ENCODE measurements at regions not wholly inside any gene's neighbourhood (a gene's known extent, or its start where the extent isn't known, plus 50 kb on each side); places are given as distances from the start of the nearest gene placed in this dataset.

DNA sequence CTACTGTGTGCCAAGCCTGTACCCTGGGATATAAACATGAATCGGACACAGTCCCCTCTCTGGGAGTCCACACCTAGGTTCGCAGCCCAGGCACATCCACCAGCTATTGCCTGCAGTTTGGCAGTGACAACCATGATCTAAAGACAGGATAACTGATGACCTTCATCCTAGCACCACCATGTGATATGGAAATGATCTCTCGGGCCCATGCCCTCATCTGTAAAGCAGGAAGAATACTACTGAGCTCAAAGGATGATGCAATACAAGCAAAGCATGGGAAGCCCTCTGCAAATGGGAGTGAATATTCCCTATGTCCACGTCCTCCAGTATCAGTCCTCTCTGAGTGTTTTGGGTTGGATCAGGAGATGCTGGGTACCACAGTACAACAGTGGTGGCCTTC is 80.9 kb upstream of the MSX1 start:
- no peak overlapping the region for H3K4me3 ChIP-seq (ENCODE audit: control insufficient read depth, low read depth, low read length)
- no peak for DNase-seq (ENCODE audit: low read depth)
- TF ChIP-seq, protein P1, sequence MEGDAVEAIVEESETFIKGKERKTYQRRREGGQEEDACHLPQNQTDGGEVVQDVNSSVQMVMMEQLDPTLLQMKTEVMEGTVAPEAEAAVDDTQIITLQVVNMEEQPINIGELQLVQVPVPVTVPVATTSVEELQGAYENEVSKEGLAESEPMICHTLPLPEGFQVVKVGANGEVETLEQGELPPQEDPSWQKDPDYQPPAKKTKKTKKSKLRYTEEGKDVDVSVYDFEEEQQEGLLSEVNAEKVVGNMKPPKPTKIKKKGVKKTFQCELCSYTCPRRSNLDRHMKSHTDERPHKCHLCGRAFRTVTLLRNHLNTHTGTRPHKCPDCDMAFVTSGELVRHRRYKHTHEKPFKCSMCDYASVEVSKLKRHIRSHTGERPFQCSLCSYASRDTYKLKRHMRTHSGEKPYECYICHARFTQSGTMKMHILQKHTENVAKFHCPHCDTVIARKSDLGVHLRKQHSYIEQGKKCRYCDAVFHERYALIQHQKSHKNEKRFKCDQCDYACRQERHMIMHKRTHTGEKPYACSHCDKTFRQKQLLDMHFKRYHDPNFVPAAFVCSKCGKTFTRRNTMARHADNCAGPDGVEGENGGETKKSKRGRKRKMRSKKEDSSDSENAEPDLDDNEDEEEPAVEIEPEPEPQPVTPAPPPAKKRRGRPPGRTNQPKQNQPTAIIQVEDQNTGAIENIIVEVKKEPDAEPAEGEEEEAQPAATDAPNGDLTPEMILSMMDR (conservative IDR thresholded peaks at IDR 0.05; ENCODE audit: control insufficient read depth, insufficient read depth, low read depth, low read length) = no peak

DNA sequence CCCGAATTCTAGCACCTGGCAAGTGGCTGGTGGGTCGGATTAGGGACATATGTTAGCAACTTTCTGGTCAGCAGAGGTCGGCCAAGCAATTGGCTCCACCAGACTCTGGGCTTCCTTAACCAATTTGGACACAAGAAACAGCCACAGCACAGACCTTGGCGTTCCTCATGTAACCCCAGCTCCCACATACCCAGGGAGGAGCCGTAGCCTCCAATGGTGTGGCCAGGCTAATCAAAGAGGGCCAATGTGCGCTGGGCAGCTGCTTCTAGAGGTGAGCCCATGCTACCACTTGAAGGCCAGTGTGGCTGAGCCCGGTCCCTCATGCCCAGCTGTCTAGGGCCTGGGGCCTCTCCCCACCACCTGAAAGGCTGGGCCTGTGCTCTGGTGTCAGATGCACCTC is 82.5 kb upstream of the MSX1 start:
- no peak overlapping the region for H3K4me3 ChIP-seq (ENCODE audit: control insufficient read depth, low read depth, low read length)
- no peak for DNase-seq (ENCODE audit: low read depth)
- TF ChIP-seq, protein P1 (conservative IDR thresholded peaks at IDR 0.05; ENCODE audit: control insufficient read depth, insufficient read depth, low read depth, low read length) = no peak

DNA sequence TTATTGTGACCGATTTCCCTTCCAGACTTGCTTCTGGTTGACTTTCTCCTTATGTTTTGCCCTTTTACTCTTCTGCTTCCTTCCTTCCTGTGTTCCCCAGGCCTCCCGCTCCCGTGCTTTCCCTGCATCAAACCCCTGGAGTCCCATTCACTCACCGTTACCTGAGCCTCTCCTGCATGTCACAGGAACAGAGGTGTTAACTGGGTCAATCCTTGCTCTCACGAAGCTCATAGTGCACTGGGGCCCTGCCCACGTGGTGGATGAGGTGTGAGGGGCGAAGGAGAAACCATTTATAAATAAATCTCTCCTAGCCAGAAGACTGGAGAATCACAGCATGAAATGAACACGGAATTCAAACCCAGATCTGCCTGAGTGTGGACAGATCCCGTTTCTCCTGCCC is 83.1 kb upstream of the MSX1 start:
- TF ChIP-seq, protein P1 (conservative IDR thresholded peaks at IDR 0.05; ENCODE audit: control insufficient read depth, insufficient read depth, low read depth, low read length) = no peak
- no peak for DNase-seq (ENCODE audit: low read depth)
- no peak overlapping the region for H3K4me3 ChIP-seq (ENCODE audit: control insufficient read depth, low read depth, low read length)

DNA sequence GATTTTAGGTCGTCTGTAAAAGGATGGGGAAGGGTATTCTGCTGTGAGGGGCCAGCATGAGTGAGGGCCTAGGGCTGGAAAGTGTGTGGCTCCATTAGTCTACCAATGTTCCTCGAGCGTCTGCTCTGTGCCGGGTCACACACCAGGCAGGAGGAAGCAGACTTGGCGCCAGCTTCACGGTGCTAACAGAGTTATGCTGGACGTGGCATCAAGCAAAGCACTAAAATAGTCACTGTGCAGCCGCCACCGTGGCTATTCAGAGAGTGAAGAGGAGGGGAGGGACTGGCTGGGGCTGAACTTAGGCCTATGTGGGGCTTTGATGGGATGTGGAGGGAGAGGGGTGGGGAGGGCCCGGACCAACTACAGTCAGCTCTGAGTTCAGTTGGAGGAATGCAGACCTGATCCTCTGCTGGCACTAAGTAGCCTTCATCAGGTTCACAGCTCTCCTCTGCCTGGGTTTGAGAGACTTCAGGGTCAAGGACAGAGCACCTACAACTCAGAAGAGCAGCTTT is 83.9 kb upstream of the MSX1 start:
- DNase-seq (ENCODE audit: low read depth) = no peak
- TF ChIP-seq, protein P1 (conservative IDR thresholded peaks at IDR 0.05; ENCODE audit: control insufficient read depth, insufficient read depth, low read depth, low read length) = no peak
- H3K4me3 ChIP-seq (ENCODE audit: control insufficient read depth, low read depth, low read length) = no peak overlapping the region

DNA sequence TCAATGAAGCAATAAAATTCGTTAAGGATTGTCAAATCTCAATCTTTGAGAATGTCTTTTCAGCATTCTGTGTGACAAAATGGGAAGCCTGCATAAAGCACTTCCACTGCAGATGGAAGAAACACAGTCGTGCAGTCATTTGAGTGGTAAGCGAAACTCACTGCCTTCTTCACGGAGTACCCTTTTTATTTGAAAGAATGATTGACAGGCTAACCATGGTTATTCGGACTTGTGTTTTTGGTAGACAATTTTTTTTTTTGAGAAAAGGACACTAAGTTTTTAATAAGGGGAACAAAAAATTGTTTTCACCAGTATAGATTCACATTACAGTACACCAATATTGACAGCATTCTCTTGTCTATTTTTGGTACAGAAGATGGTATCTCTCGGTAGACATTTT is 86.9 kb upstream of the MSX1 start:
- DNase-seq (ENCODE audit: low read depth) = no peak
- TF ChIP-seq, protein P1 (conservative IDR thresholded peaks at IDR 0.05; ENCODE audit: control insufficient read depth, insufficient read depth, low read depth, low read length) = no peak
- no peak overlapping the region for H3K4me3 ChIP-seq (ENCODE audit: control insufficient read depth, low read depth, low read length)

DNA sequence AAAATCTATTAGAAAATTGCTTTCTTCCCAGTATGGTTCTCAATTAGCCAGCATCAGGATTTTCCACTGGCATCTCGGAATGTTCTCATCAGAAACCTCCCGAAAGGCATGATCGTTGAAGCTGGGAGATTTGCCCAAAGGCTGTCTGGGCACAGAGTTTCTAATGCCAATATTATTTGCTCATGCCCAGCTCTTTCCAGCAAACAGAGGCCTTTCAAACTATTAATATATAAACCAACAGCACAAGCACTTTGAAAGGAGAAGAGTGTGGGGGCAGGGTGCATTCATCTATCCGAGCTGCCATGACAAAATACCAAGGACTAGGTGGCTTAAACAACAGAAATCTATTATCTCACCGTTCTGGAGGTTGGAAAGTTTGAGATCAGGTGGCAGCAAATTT is 88.3 kb upstream of the MSX1 start:
- TF ChIP-seq, protein P1 (conservative IDR thresholded peaks at IDR 0.05; ENCODE audit: control insufficient read depth, insufficient read depth, low read depth, low read length) = no peak
- no peak overlapping the region for H3K4me3 ChIP-seq (ENCODE audit: control insufficient read depth, low read depth, low read length)
- no peak for DNase-seq (ENCODE audit: low read depth)

DNA sequence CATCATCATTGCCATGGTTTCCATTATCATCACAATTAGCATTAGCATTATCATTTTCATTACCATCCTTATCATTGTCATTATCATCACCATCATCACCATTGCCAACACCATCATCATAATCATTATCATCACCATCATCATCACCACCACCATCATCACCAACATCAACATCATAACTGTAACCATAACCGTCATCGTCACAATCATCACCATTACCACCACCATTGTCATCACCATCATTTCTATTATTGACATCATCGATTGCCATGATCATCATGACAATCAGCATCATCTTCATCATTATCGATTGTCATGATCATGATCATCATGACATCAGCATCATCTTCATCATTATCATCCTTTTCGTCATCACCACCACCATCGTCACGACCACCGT is 88.9 kb upstream of the MSX1 start:
- TF ChIP-seq, protein P1 (conservative IDR thresholded peaks at IDR 0.05; ENCODE audit: control insufficient read depth, insufficient read depth, low read depth, low read length) = no peak
- DNase-seq (ENCODE audit: low read depth) = no peak
- no peak overlapping the region for H3K4me3 ChIP-seq (ENCODE audit: control insufficient read depth, low read depth, low read length)

All from fibroblast of mammary gland (primary cell).